AG04449 (cell line): ENCODE measurements at regions not wholly inside any gene's neighbourhood (a gene's known extent, or its start where the extent isn't known, plus 50 kb on each side); places are given as distances from the start of the nearest gene placed in this dataset.

Experiments used
- CTCF ChIA-PET: fragments of 350-600 bp; formaldehyde crosslinking; extraction: SDS; loops from one replicate; lab custom pipeline; 2021; ENCODE audit warnings: antibody characterized with exemption; lab: Yijun Ruan, JAX
- POLR2A ChIA-PET: fragments of 400-600, 350-600 bp; formaldehyde crosslinking; extraction: SDS; loops from one replicate; lab custom pipeline; 2020; ENCODE audit warnings: antibody characterized with exemption, inconsistent platforms; lab: Yijun Ruan, JAX
- DNase-seq: peaks from one replicate; pipeline ENCODE4 v3.0.0-alpha.2; 2010; ENCODE audit warnings: low read depth, low spot score
- H3K4me3 ChIP-seq: 2 replicates; pipeline ENCODE4 v1.5.1; 2011; ENCODE audit warnings: low read depth, mild to moderate bottlenecking, control low read depth, low read length
- CTCF ChIP-seq: IDR thresholded peaks from one replicate; pipeline ENCODE4 v1.5.1; 2011; ENCODE audit warnings: mild to moderate bottlenecking, moderate library complexity, low read length, control low read depth, inconsistent platforms; ENCODE audit not compliant: insufficient read depth; ENCODE audit errors: missing control alignments

DNA sequence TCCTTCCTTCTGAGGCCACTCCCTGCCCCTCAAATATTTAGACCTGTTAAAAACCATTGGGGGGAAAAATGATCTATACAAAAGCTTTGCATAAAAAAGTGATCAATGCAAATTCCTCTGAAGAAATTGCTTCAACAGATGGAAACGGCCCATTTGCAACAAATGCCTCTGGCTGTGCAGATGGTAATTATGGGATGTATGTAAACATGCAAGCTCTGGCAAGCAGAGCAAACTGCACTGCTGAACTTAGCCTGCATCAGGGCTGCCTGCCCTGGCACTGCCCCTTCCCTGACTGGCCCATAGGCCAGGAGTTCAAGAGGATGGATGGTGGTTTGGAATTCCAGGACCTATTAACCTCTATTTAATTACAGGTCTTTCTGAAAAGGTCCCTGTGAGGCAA, 388.7 kb downstream of the MIAT start:
- POLR2A ChIA-PET, result no interaction called here
- no peak overlapping the region for H3K4me3 ChIP-seq
- CTCF ChIA-PET, result interaction anchor here (1.3 kb wide), 1 partner anchor 289 kb away, joined by 3 read pairs; no protein-coding TSS in a partner anchor
- no peak for DNase-seq
- TF ChIP-seq CTCF, result no peak

DNA sequence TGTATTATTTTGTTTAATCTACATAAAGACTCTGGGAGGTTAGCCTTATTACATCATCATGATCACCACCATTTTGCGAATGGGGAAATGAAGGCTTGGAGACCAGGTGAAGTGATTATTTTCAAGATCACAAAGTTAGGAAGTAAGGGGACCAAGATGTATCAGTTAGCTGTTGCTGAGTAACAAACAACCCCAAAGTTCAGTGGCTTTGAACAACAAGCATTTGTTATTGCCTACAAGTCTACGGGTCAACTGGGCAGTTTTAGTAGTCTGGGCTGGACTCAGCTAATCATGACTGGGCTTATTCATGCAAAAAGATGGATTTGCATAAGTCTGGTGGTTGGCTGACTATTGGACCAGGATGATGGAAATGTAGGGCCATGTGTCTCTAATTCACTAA, 389.2 kb downstream of the MIAT start:
- ChIA-PET CTCF (no interaction called here), POLR2A (no interaction called here)
- no peak for DNase-seq
- TF ChIP-seq CTCF, result no peak
- no peak overlapping the region for H3K4me3 ChIP-seq

GRCh38 chr22:27050771-27051170, 393.4 kb downstream of the MIAT start:
- no peak overlapping the region for H3K4me3 ChIP-seq
- ChIA-PET CTCF (no interaction called here), POLR2A (no interaction called here)
- no peak for DNase-seq
- TF ChIP-seq CTCF, result no peak

DNA sequence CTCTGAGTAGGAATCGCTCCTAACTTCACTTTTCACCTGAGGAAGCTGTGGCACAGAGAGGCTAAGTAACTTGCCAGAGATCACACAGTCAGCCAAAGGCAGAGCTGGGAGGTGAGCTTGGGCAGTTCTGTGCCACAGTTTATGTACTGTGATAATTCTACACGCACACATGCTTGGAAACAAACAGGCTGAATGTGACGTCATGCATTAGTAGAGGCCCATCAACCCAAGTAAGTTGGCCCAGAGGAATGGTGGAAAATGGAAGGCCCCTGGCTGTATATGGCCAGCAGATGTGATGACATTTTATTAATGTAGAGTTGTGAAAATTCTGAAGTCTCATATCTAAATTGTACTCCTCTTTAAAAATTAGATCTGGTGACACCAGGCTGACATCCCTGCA, 394.0 kb downstream of the MIAT start:
- POLR2A ChIA-PET, result no interaction called here
- CTCF ChIA-PET, result no interaction called here
- DNase-seq, result no peak

GRCh38 chr22:27057717-27058116, 400.3 kb downstream of the MIAT start:
- H3K4me3 ChIP-seq, result no peak overlapping the region
- ChIA-PET POLR2A (no interaction called here), CTCF (no interaction called here)
- TF ChIP-seq CTCF, result no peak
- no peak for DNase-seq

More for the DNA sequence above, 394.0 kb downstream of the MIAT start:
- no peak for TF ChIP-seq CTCF
- no peak overlapping the region for H3K4me3 ChIP-seq

DNA sequence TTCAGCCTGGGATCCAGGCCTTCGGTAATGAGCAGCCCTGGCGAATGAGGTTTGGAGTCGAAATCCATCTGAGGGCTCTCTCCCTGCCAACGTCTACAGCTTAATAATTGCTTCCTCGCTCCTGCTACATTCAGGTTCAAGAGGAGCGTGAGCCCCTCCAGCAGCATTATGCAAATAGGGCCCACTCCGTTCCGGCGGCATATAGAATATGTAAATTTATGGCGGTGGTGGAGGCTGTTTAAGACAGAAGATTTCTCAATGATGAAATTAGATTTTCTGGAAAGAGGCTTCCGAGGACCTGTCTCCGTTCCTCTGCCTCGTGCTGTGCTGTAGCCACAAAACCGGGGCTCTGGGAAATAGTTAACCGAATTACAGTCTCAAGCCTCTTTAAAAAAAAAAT, 402.8 kb downstream of the MIAT start:
- no peak for DNase-seq
- ChIA-PET CTCF (no interaction called here), POLR2A (no interaction called here)
- TF ChIP-seq CTCF, result no peak
- no peak overlapping the region for H3K4me3 ChIP-seq

- POLR2A ChIA-PET, result no interaction called here
Observed at GRCh38 chr22:27062910-27063309, 405.5 kb downstream of the MIAT start.

More at GRCh38 chr22:27062910-27063309, 405.5 kb downstream of the MIAT start:
- CTCF ChIA-PET, result interaction anchor here (1.1 kb wide), 1 partner anchor 10 kb away, joined by 3 read pairs; no protein-coding TSS in a partner anchor
- no peak for DNase-seq
- TF ChIP-seq CTCF, result no peak
- H3K4me3 ChIP-seq, result no peak overlapping the region
